ENCODE measurements at regions not wholly inside any gene's neighbourhood (a gene's known extent, or its start where the extent isn't known, plus 50 kb on each side); places are given as distances from the start of the nearest gene placed in this dataset.

- TF ChIP-seq, protein P1, sequence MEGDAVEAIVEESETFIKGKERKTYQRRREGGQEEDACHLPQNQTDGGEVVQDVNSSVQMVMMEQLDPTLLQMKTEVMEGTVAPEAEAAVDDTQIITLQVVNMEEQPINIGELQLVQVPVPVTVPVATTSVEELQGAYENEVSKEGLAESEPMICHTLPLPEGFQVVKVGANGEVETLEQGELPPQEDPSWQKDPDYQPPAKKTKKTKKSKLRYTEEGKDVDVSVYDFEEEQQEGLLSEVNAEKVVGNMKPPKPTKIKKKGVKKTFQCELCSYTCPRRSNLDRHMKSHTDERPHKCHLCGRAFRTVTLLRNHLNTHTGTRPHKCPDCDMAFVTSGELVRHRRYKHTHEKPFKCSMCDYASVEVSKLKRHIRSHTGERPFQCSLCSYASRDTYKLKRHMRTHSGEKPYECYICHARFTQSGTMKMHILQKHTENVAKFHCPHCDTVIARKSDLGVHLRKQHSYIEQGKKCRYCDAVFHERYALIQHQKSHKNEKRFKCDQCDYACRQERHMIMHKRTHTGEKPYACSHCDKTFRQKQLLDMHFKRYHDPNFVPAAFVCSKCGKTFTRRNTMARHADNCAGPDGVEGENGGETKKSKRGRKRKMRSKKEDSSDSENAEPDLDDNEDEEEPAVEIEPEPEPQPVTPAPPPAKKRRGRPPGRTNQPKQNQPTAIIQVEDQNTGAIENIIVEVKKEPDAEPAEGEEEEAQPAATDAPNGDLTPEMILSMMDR (IDR thresholded peaks at IDR 0.05; ENCODE audit: unreplicated experiment) = no peak
- no peaks in the 10 kb centered on the region for H3K27me3 Mint-ChIP-seq (ENCODE audit: low read depth)
- H3K4me3 Mint-ChIP-seq = no peak overlapping the region
- no peaks in the 10 kb centered on the region for H3K9me3 Mint-ChIP-seq
- H3K36me3 Mint-ChIP-seq = no peaks in the 10 kb centered on the region
- H3K27ac Mint-ChIP-seq = peak overlapping the region; percentile 15
- peaks cover 62% of the 10 kb centered on the region for H3K4me1 Mint-ChIP-seq
- no peak for DNase-seq (ENCODE audit: low spot score in 2 of 2, unreplicated experiment in 2 of 2)
These were observed 242.5 kb upstream of the ATP2B1 start for GRCh38 chr12:89951050-89951693.

- H3K27me3 Mint-ChIP-seq (ENCODE audit: low read depth) = no peaks in the 10 kb centered on the region
- TF ChIP-seq, protein P1 (IDR thresholded peaks at IDR 0.05; ENCODE audit: unreplicated experiment) = no peak
- H3K9me3 Mint-ChIP-seq = no peaks in the 10 kb centered on the region
- no peak overlapping the region for H3K27ac Mint-ChIP-seq
- H3K36me3 Mint-ChIP-seq = no peaks in the 10 kb centered on the region
- H3K4me1 Mint-ChIP-seq = peaks cover 68% of the 10 kb centered on the region
- no peak overlapping the region for H3K4me3 Mint-ChIP-seq
- no peak for DNase-seq (ENCODE audit: low spot score in 2 of 2, unreplicated experiment in 2 of 2)
These were observed 241.8 kb upstream of the ATP2B1 start for GRCh38 chr12:89950421-89950820.

- Mint-ChIP-seq H3K36me3 (no peaks in the 10 kb centered on the region), H3K9me3 (no peaks in the 10 kb centered on the region), H3K27me3 (ENCODE audit: low read depth) (no peaks in the 10 kb centered on the region), H3K4me1 (peaks cover 74% of the 10 kb centered on the region), H3K27ac (peak overlapping the region; percentile 82), H3K4me3 (no peak overlapping the region)
- no peak for DNase-seq (ENCODE audit: low spot score in 2 of 2, unreplicated experiment in 2 of 2)
- TF ChIP-seq, protein P1 (IDR thresholded peaks at IDR 0.05; ENCODE audit: unreplicated experiment) = no peak
These were observed 241.0 kb upstream of the ATP2B1 start for GRCh38 chr12:89949457-89950195.

DNA sequence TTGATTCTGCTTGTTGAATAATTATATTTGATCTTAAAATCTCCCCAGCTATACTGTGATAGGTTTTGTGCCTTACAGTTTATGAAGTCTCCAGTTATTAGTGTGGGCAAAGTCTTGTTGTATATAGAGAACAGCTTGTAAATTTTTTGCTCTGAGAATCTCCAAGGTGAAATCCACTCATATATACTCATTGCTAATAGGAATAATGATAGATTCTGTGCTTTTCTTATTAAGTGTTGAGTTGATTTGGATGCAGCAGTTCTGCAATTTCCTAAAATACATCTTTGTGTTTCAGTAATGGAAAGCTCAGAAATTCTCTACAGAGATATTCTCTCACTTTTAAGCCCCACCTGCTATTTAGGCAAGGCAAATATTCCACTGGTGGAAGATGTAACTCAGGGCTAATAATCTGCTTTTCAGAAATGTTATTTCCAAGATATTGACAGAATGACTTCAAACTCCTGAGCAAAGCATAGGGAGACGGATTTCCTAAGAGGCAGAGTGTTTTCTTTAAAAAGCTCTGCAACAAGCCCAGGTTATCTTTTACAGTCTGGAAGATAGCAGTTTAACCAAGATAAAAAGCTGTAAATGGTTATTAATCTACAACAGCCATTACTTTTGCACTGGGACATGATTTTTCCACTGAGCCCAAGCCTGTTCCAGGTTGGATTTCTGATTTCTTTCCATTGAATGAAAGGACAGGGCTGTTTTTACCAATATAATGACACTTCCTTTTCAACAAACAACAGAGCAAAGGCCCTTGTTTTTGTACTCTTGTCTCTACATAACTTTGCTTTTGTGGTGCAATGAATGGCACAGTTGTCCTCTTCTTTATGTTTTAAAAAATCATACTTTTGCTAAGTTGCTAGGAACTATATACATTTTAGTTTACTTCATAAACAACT is 239.9 kb upstream of the ATP2B1 start:
- Mint-ChIP-seq H3K4me1 (peaks cover 82% of the 10 kb centered on the region), H3K4me3 (no peak overlapping the region), H3K9me3 (no peaks in the 10 kb centered on the region)

More for the DNA sequence above, 239.9 kb upstream of the ATP2B1 start:
- TF ChIP-seq, protein P1 (IDR thresholded peaks at IDR 0.05; ENCODE audit: unreplicated experiment) = no peak
- Mint-ChIP-seq H3K27me3 (ENCODE audit: low read depth) (no peaks in the 10 kb centered on the region), H3K27ac (peak overlapping the region; percentile 94), H3K36me3 (no peaks in the 10 kb centered on the region)
- no peak for DNase-seq (ENCODE audit: low spot score in 2 of 2, unreplicated experiment in 2 of 2)

Measured in mesothelial cell of epicardium (in vitro differentiated cells).